GM23338 (cell line): ENCODE measurements at regions not wholly inside any gene's neighbourhood (a gene's known extent, or its start where the extent isn't known, plus 50 kb on each side); places are given as distances from the start of the nearest gene placed in this dataset.

Experiments used
- ATAC-seq: fragments of 200-7000 bp; cut with Tn5 transposase; 3 replicates; pipeline ENCODE4 v1.9.1; 2020
- DNase-seq: peaks from one replicate; pipeline ENCODE4 v3.0.0-alpha.2; 2015; ENCODE audit warnings: low spot score
- H2AFZ ChIP-seq: fragments of 200-600 bp; sonication (generic); 2 replicates; pipeline ENCODE4 v1.8.0; 2016; ENCODE audit warnings: antibody characterized with exemption, mild to moderate bottlenecking, moderate library complexity
- H3F3A ChIP-seq: fragments of 200-600 bp; sonication (generic); replicated peaks from 2 replicates; pipeline ENCODE4 v1.8.0; 2017; ENCODE audit warnings: antibody characterized with exemption, mixed run types, low read depth
- H3K27ac ChIP-seq: fragments of 200-600 bp; sonication (generic); 2 replicates; pipeline ENCODE4 v1.6.1; 2016; ENCODE audit warnings: low read depth
- H3K27me3 ChIP-seq: fragments of 200-600 bp; sonication (generic); 2 replicates; pipeline ENCODE4 v1.8.0; 2016; ENCODE audit warnings: mild to moderate bottlenecking, mixed run types, moderate library complexity; ENCODE audit not compliant: insufficient read depth
- H3K36me3 ChIP-seq: fragments of 200-600 bp; sonication (generic); 2 replicates; pipeline ENCODE4 v1.8.0; 2016; ENCODE audit warnings: mild to moderate bottlenecking; ENCODE audit not compliant: insufficient read depth
- H3K4me1 ChIP-seq: fragments of 200-600 bp; sonication (generic); 2 replicates; pipeline ENCODE4 v1.8.0; 2016; ENCODE audit warnings: mild to moderate bottlenecking, moderate library complexity; ENCODE audit not compliant: insufficient read depth
- H3K4me2 ChIP-seq: fragments of 200-600 bp; sonication (generic); 2 replicates; pipeline ENCODE4 v1.7.1; 2017; ENCODE audit warnings: mixed run types
- H3K4me3 ChIP-seq: fragments of 200-600 bp; sonication (generic); 2 replicates; pipeline ENCODE4 v1.6.1; 2016; ENCODE audit warnings: mixed run types
- H3K79me2 ChIP-seq: fragments of 200-600 bp; sonication (generic); replicated peaks from 2 replicates; pipeline ENCODE4 v1.8.0; 2017; ENCODE audit warnings: mild to moderate bottlenecking; ENCODE audit not compliant: insufficient read depth
- H3K9me2 ChIP-seq: fragments of 200-600 bp; sonication (generic); 2 replicates; pipeline ENCODE4 v1.8.0; 2017; ENCODE audit not compliant: insufficient read depth
- H4K20me1 ChIP-seq: fragments of 200-600 bp; sonication (generic); replicated peaks from 2 replicates; pipeline ENCODE4 v1.8.0; 2017; ENCODE audit warnings: mild to moderate bottlenecking; ENCODE audit not compliant: insufficient read depth
- H3K27ac Mint-ChIP-seq: 2 replicates; pipeline ENCODE4 v1.8.0; 2020; ENCODE audit warnings: inconsistent platforms, mild to moderate bottlenecking, moderate library complexity, mixed read lengths
- H3K27me3 Mint-ChIP-seq: 3 replicates; pipeline ENCODE4 v1.8.0; 2022; ENCODE audit warnings: low read depth, mild to moderate bottlenecking, moderate library complexity, mixed read lengths, inconsistent platforms; ENCODE audit not compliant: insufficient read depth, poor library complexity
- H3K36me3 Mint-ChIP-seq: 3 replicates; pipeline ENCODE4 v1.8.0; 2021; ENCODE audit warnings: low read depth, mild to moderate bottlenecking, inconsistent platforms, moderate library complexity, mixed read lengths
- H3K4me1 Mint-ChIP-seq: 3 replicates; pipeline ENCODE4 v1.8.0; 2020; ENCODE audit warnings: mild to moderate bottlenecking, inconsistent platforms, mixed read lengths
- H3K4me3 Mint-ChIP-seq: 3 replicates; pipeline ENCODE4 v1.8.0; 2021; ENCODE audit warnings: moderate library complexity, mild to moderate bottlenecking, inconsistent platforms, mixed read lengths
- H3K9me3 Mint-ChIP-seq: 3 replicates; pipeline ENCODE4 v1.8.0; 2020; ENCODE audit warnings: moderate library complexity, mild to moderate bottlenecking, inconsistent platforms, mixed read lengths
- CREB1 ChIP-seq: fragments of 250-450 bp; sonication (Bioruptor Pico); IDR thresholded peaks from 2 replicates; pipeline ENCODE4 v1.5.0; 2020; ENCODE audit warnings: low read depth, mild to moderate bottlenecking, moderate library complexity
- CTCF ChIP-seq, 2 experiments: fragments of 200-600 bp in 1 of 2; sonication (generic) in 1 of 2; conservative IDR thresholded peaks; 2 replicates each; pipeline versions ENCODE4 v1.5.1 to v1.6.1; 2016 to 2017; ENCODE audit warnings: antibody characterized with exemption in 2 of 2, low read depth in 2 of 2, mild to moderate bottlenecking in 2 of 2, moderate library complexity in 1 of 2
- EZH2 ChIP-seq: fragments of 200-600 bp; sonication (generic); IDR thresholded peaks from one replicate; pipeline ENCODE4 v1.8.0; 2017; ENCODE audit warnings: antibody characterized with exemption, mild to moderate bottlenecking, low read depth; ENCODE audit not compliant: unreplicated experiment
- JUNB ChIP-seq: IDR thresholded peaks from one replicate; pipeline ENCODE4 v1.6.1; 2016; ENCODE audit warnings: antibody characterized with exemption; ENCODE audit not compliant: unreplicated experiment
- NANOG ChIP-seq: IDR thresholded peaks from 2 replicates; pipeline ENCODE4 v1.6.1; 2016; ENCODE audit warnings: antibody characterized with exemption, borderline replicate concordance
- POLR2AphosphoS5 ChIP-seq: IDR thresholded peaks from 2 replicates; pipeline ENCODE4 v1.6.1; 2016; ENCODE audit warnings: antibody characterized with exemption, low read depth
- STAT1 ChIP-seq: IDR thresholded peaks from one replicate; pipeline ENCODE4 v1.6.1; 2016; ENCODE audit warnings: antibody characterized with exemption; ENCODE audit not compliant: unreplicated experiment
- ZNF114 ChIP-seq: fragments of 250-450 bp; sonication (Bioruptor Pico); IDR thresholded peaks from 2 replicates; pipeline ENCODE4 v1.5.0; 2020; ENCODE audit warnings: mild to moderate bottlenecking, moderate library complexity
- TF ChIP-seq, protein P1 (sequence below): IDR thresholded peaks from one replicate; pipeline ENCODE4 v1.6.1; 2018; ENCODE audit warnings: antibody characterized with exemption; ENCODE audit not compliant: unreplicated experiment

GRCh38 chr4:3878678-3879077, 112.5 kb downstream of the ADRA2C start:
- peaks cover 11% of the 10 kb centered on the region for H3K4me1 Mint-ChIP-seq
- no peaks in the 10 kb centered on the region for H3K79me2 ChIP-seq
- ATAC-seq: no peak
- no peaks in the 10 kb centered on the region; the same call in 1 of the 2 replicates for H4K20me1 ChIP-seq
- peaks cover 8% of the 10 kb centered on the region for H3K4me1 ChIP-seq
- peaks cover 19% of the 10 kb centered on the region; the same call in 2 of the 3 replicates for H3K9me3 Mint-ChIP-seq
- no peaks in the 10 kb centered on the region for H3K9me2 ChIP-seq
- H3K36me3 ChIP-seq: no peaks in the 10 kb centered on the region
- H3K27me3 Mint-ChIP-seq: peaks cover 25% of the 10 kb centered on the region
- peaks cover 34% of the 10 kb centered on the region for H3K27me3 ChIP-seq
- peaks cover 11% of the 10 kb centered on the region; the same call in 2 of the 3 replicates for H3K36me3 Mint-ChIP-seq
- no peak overlapping the region for H3K4me2 ChIP-seq
- H3K27ac ChIP-seq: no peak overlapping the region
- TF ChIP-seq, protein P1, sequence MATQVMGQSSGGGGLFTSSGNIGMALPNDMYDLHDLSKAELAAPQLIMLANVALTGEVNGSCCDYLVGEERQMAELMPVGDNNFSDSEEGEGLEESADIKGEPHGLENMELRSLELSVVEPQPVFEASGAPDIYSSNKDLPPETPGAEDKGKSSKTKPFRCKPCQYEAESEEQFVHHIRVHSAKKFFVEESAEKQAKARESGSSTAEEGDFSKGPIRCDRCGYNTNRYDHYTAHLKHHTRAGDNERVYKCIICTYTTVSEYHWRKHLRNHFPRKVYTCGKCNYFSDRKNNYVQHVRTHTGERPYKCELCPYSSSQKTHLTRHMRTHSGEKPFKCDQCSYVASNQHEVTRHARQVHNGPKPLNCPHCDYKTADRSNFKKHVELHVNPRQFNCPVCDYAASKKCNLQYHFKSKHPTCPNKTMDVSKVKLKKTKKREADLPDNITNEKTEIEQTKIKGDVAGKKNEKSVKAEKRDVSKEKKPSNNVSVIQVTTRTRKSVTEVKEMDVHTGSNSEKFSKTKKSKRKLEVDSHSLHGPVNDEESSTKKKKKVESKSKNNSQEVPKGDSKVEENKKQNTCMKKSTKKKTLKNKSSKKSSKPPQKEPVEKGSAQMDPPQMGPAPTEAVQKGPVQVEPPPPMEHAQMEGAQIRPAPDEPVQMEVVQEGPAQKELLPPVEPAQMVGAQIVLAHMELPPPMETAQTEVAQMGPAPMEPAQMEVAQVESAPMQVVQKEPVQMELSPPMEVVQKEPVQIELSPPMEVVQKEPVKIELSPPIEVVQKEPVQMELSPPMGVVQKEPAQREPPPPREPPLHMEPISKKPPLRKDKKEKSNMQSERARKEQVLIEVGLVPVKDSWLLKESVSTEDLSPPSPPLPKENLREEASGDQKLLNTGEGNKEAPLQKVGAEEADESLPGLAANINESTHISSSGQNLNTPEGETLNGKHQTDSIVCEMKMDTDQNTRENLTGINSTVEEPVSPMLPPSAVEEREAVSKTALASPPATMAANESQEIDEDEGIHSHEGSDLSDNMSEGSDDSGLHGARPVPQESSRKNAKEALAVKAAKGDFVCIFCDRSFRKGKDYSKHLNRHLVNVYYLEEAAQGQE: no peak
- no peak for TF ChIP-seq POLR2AphosphoS5
- TF ChIP-seq ZNF114 (CRISPR knock-in tag): no peak
- no peak for TF ChIP-seq EZH2
- TF ChIP-seq CTCF (conservative IDR thresholded peaks at IDR 0.05; ENCODE audit: low read depth in 2 of 2): no peak
- no peak overlapping the region for H3K27ac Mint-ChIP-seq
- DNase-seq: no peak
- H3K4me3 Mint-ChIP-seq: no peak overlapping the region
- H3F3A ChIP-seq: no peaks in the 10 kb centered on the region
- H3K4me3 ChIP-seq: no peak overlapping the region
- no peak overlapping the region for H2AFZ ChIP-seq

DNA sequence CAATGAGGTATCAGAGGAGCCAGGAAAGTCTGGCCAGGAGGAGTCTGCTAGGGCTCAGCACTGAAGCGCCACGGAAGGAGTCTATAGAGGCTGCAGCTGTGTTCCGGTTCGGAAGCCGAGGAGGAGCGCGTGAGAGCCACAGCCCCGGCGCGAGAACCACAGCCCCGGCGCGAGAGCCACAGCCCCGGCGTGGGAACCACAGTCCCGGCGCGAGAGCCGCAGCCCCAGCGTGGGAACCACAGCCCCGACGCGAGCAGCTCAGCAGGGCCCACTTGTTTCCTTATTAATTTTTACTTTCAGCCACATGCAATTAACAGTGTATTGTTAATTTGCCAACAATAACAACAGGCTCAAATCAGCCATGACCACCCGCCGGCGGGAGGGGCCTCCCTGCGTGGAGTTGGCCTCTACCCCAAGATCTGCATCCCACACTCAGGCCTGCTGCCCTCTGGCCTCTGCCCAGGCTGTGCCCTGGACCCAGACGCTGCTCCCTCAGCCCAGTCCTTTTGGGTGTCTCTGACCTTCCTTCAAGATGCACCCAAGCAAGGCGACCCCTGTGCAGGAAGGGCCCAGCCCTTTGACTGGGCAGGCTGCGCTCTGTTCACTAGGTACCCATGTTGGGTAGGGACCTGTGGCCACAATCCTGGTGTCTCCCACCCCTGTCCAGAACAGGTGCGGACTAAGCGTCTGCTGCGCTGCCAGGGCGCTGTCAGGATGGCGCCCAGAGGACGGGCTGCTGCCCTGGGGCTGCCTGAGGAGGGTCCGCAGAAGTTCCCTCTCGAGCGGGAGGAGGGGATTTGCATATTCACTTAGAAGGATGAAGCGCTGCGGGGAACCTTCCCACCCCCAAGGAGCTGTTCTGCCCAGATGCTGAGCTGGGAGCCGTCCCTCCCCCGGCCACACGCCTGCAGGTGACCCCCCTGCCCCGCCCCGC, 113.8 kb downstream of the ADRA2C start:
- H3K4me1 Mint-ChIP-seq: peaks cover 11% of the 10 kb centered on the region
- peak overlapping the region; percentile 89 for H2AFZ ChIP-seq
- ATAC-seq: peak; percentile 84
- H3K4me3 ChIP-seq: peak overlapping the region; percentile 63
- no peaks in the 10 kb centered on the region; the same call in 1 of the 2 replicates for H4K20me1 ChIP-seq
- peak overlapping the region; percentile 90 for H3K4me2 ChIP-seq
- H3K9me3 Mint-ChIP-seq: peaks cover 19% of the 10 kb centered on the region; the same call in 2 of the 3 replicates
- no peaks in the 10 kb centered on the region for H3K9me2 ChIP-seq
- peaks cover 8% of the 10 kb centered on the region for H3K4me1 ChIP-seq
- H3F3A ChIP-seq: no peaks in the 10 kb centered on the region
- H3K27ac ChIP-seq: no peak overlapping the region
- H3K79me2 ChIP-seq: no peaks in the 10 kb centered on the region
- H3K36me3 ChIP-seq: no peaks in the 10 kb centered on the region
- H3K36me3 Mint-ChIP-seq: peaks cover 11% of the 10 kb centered on the region; the same call in 2 of the 3 replicates
- H3K4me3 Mint-ChIP-seq: peak overlapping the region; percentile 45; the same call in 2 of the 3 replicates
- H3K27me3 ChIP-seq: peaks cover 34% of the 10 kb centered on the region
- H3K27ac Mint-ChIP-seq: no peak overlapping the region
- peaks cover 20% of the 10 kb centered on the region for H3K27me3 Mint-ChIP-seq
- peak; percentile 57 for DNase-seq
- no peak for TF ChIP-seq STAT1
- TF ChIP-seq JUNB: no peak
- TF ChIP-seq CTCF (conservative IDR thresholded peaks at IDR 0.05; ENCODE audit: low read depth in 2 of 2): no peak
- no peak for TF ChIP-seq POLR2AphosphoS5
- TF ChIP-seq, protein P1: no peak
- no peak for TF ChIP-seq CREB1
- no peak for TF ChIP-seq NANOG
